PFSK-1 (cell line): ENCODE measurements at regions not wholly inside any gene's neighbourhood (a gene's known extent, or its start where the extent isn't known, plus 50 kb on each side); places are given as distances from the start of the nearest gene placed in this dataset.

ENCODE experiments used
- POLR2AphosphoS5 ChIP-seq: IDR thresholded peaks from 2 replicates; pipeline ENCODE4 v1.6.1; 2012; ENCODE audit warnings: low read depth, mild to moderate bottlenecking, control low read depth, low read length, moderate library complexity
- TAF1 ChIP-seq: IDR thresholded peaks from 2 replicates; pipeline ENCODE4 v1.6.1; 2012; ENCODE audit warnings: low read length, control low read depth, borderline replicate concordance; ENCODE audit not compliant: insufficient read depth

- TF ChIP-seq TAF1: no peak
- no peak for TF ChIP-seq POLR2AphosphoS5
Observed at GRCh38 chr13:87889254-87889653, 218.1 kb downstream of the SLITRK5 start.
